ENCODE measurements at regions not wholly inside any gene's neighbourhood (a gene's known extent, or its start where the extent isn't known, plus 50 kb on each side); places are given as distances from the start of the nearest gene placed in this dataset.

DNA sequence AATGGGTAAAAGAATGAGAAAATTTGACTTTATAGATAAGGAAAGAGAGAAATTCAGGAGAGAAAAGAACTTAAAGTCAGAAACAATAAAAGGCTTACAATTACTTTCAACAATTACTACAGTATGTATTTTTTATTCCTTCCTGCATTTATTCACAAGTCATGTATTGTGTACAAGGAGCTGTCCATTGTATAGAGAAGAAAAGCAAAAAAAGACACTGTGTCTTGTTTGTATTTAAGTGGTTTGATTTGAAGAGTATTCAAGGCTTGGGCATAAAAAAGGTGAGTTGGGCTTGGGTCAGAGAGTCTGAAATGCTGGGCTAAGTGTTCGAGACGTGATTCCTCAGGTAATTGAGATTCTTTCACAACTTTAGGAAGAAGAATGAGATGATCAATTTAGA lies 394.2 kb upstream of the ROBO2 start:
- Histone ChIP-seq H3F3A (ENCODE audit: low read depth) (no peaks in the 10 kb centered on the region), H3K4me2 (ENCODE audit: low read depth, low read length, poor library complexity, severe bottlenecking) (no peak overlapping the region), H3K9me2 (replicated peaks; ENCODE audit: low read depth, low read length) (no peaks in the 10 kb centered on the region), H3K79me2 (ENCODE audit: insufficient read depth, low read length) (no peaks in the 10 kb centered on the region), H3K27me3 (ENCODE audit: insufficient read depth, low read length, poor library complexity, severe bottlenecking) (no peaks in the 10 kb centered on the region), H3K9ac (ENCODE audit: low read depth, low read length, poor library complexity, severe bottlenecking) (no peak overlapping the region), H2AFZ (ENCODE audit: low read length) (no peak overlapping the region), H3K36me3 (ENCODE audit: insufficient read depth, low read length) (no peaks in the 10 kb centered on the region), H3K4me3 (ENCODE audit: low read length, poor library complexity, severe bottlenecking) (no peak overlapping the region), H3K4me1 (ENCODE audit: insufficient read depth, low read length, poor library complexity, severe bottlenecking) (no peaks in the 10 kb centered on the region), H3K9me3 (ENCODE audit: insufficient read depth, low read depth, low read length) (no peaks in the 10 kb centered on the region), H4K20me1 (ENCODE audit: insufficient read depth, low read length, poor library complexity, severe bottlenecking) (no peaks in the 10 kb centered on the region)
- TF ChIP-seq CTCF (conservative IDR thresholded peaks at IDR 0.05; ENCODE audit: low read length) (no peak), EZH2phosphoT487 (IDR thresholded peaks at IDR 0.05; ENCODE audit: borderline replicate concordance) (no peak)

GRCh38 chr3:76646921-76647562 lies 392.9 kb upstream of the ROBO2 start:
- Histone ChIP-seq H4K20me1 (ENCODE audit: insufficient read depth, low read length, poor library complexity, severe bottlenecking) (no peaks in the 10 kb centered on the region), H3K9ac (ENCODE audit: low read depth, low read length, poor library complexity, severe bottlenecking) (no peak overlapping the region), H3K9me3 (ENCODE audit: insufficient read depth, low read depth, low read length) (no peaks in the 10 kb centered on the region), H3K9me2 (replicated peaks; ENCODE audit: low read depth, low read length) (no peaks in the 10 kb centered on the region), H3F3A (ENCODE audit: low read depth) (no peaks in the 10 kb centered on the region), H3K4me3 (ENCODE audit: low read length, poor library complexity, severe bottlenecking) (no peak overlapping the region), H3K4me1 (ENCODE audit: insufficient read depth, low read length, poor library complexity, severe bottlenecking) (no peaks in the 10 kb centered on the region), H2AFZ (ENCODE audit: low read length) (no peak overlapping the region), H3K79me2 (ENCODE audit: insufficient read depth, low read length) (no peaks in the 10 kb centered on the region), H3K4me2 (ENCODE audit: low read depth, low read length, poor library complexity, severe bottlenecking) (no peak overlapping the region), H3K36me3 (ENCODE audit: insufficient read depth, low read length) (no peaks in the 10 kb centered on the region), H3K27me3 (ENCODE audit: insufficient read depth, low read length, poor library complexity, severe bottlenecking) (no peaks in the 10 kb centered on the region)
- TF ChIP-seq EZH2phosphoT487 (IDR thresholded peaks at IDR 0.05; ENCODE audit: borderline replicate concordance) (no peak), CTCF (conservative IDR thresholded peaks at IDR 0.05; ENCODE audit: low read length) (peak; percentile 21; the same call in 1 of the 2 replicates)

- H3K27me3 ChIP-seq (ENCODE audit: insufficient read depth, low read length, poor library complexity, severe bottlenecking) = no peaks in the 10 kb centered on the region
- no peak overlapping the region for H2AFZ ChIP-seq (ENCODE audit: low read length)
- no peaks in the 10 kb centered on the region for H3K4me1 ChIP-seq (ENCODE audit: insufficient read depth, low read length, poor library complexity, severe bottlenecking)
- no peaks in the 10 kb centered on the region for H3K9me2 ChIP-seq (replicated peaks; ENCODE audit: low read depth, low read length)
- no peak overlapping the region for H3K4me3 ChIP-seq (ENCODE audit: low read length, poor library complexity, severe bottlenecking)
- no peak overlapping the region for H3K9ac ChIP-seq (ENCODE audit: low read depth, low read length, poor library complexity, severe bottlenecking)
- H3K36me3 ChIP-seq (ENCODE audit: insufficient read depth, low read length) = no peaks in the 10 kb centered on the region
- H3F3A ChIP-seq (ENCODE audit: low read depth) = no peaks in the 10 kb centered on the region
- H3K79me2 ChIP-seq (ENCODE audit: insufficient read depth, low read length) = no peaks in the 10 kb centered on the region
- 0 out of 2 replicates have a peak, but pooled peaks have one; percentile 17 for TF ChIP-seq CTCF (conservative IDR thresholded peaks at IDR 0.05; ENCODE audit: low read length)
- no peak for TF ChIP-seq EZH2phosphoT487 (IDR thresholded peaks at IDR 0.05; ENCODE audit: borderline replicate concordance)
- no peak overlapping the region for H3K4me2 ChIP-seq (ENCODE audit: low read depth, low read length, poor library complexity, severe bottlenecking)
- no peaks in the 10 kb centered on the region for H3K9me3 ChIP-seq (ENCODE audit: insufficient read depth, low read depth, low read length)
- H4K20me1 ChIP-seq (ENCODE audit: insufficient read depth, low read length, poor library complexity, severe bottlenecking) = no peaks in the 10 kb centered on the region
These were observed 388.1 kb upstream of the ROBO2 start for GRCh38 chr3:76651784-76652183.

All from Loucy (cell line).